Right hindlimb (tissue), 1 donor: ENCODE measurements at regions not wholly inside any gene's neighbourhood (a gene's known extent, or its start where the extent isn't known, plus 50 kb on each side); places are given as distances from the start of the nearest gene placed in this dataset.
"Not testable (repeated sequence)": the region's sequence is repeated elsewhere in the genome, so short reads cannot be mapped to it uniquely, and the experiment has no call there.

Source experiments
- DNase-seq: peaks from one replicate; pipeline ENCODE4 v3.0.0-alpha.2; 2018

DNA sequence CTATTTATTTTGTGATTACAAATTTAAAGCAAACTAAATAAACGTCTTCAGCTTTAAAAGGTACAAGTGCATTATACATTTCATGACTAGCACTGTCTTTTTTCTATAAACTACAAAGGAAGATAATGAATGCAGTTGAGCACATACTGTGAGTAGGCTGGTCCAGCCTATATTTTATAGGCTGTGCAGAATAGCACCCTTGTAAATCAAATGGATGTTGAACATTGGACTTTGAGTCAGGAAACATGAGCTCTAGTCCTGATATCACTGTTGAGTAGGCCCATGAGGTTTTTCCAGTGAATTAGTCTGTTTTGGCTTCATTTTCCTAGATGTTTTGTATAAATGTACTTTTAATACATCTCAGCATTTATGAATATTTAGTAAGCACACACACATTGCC, 447.3 kb upstream of the KCNMB2 start:
- DNase-seq: no peak

- no peak for DNase-seq
Observed at GRCh38 chr3:178090899-178091298, 445.3 kb upstream of the KCNMB2 start.

GRCh38 chr3:178095522-178095921, 440.7 kb upstream of the KCNMB2 start:
- no peak for DNase-seq

DNA sequence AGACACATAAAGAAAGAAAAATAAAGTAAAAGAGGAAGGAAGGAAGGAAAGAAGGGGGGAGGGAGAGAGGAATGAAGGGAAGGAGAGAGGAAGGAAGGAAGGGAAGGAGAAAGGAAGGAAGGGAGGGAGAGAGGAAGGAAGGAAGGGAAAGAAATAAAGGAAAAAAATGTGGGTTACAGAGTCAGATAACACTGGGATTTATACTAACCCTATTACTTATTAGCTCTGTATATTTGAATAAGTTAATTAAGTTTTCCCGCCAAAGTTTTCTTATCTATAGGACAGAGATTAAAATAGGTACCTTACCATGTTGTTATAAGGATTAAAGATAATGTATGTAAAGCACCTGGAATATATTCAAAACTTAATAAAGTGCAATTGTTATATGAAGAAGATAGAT, 439.3 kb upstream of the KCNMB2 start:
- DNase-seq: no peak

- DNase-seq: no peak
Observed at GRCh38 chr3:178097576-178097975, 438.7 kb upstream of the KCNMB2 start.

GRCh38 chr3:178099274-178099673, 437.0 kb upstream of the KCNMB2 start:
- no peak for DNase-seq

GRCh38 chr3:178099862-178100261, 436.4 kb upstream of the KCNMB2 start:
- DNase-seq: no peak

- DNase-seq: no peak
Observed at GRCh38 chr3:178100908-178101307, 435.3 kb upstream of the KCNMB2 start.

DNA sequence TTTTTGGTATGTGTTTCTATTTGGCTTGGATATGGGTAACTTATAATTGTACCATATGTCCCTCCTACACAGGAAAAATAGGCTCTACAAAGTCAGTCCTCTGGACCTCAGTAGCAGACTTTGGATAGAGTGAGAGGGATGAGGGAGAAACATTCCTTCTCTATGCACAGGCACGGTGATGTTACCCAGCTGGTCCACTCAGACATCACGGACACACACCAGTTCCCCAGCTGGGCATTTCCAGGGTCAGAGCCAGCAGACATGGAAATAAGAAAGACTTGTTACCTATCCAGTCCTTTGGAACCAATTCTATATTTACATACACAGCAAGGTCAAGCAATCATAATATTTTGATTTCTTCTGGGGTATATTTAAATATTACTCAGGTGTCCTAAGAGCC, 433.1 kb upstream of the KCNMB2 start:
- DNase-seq: no peak

DNA sequence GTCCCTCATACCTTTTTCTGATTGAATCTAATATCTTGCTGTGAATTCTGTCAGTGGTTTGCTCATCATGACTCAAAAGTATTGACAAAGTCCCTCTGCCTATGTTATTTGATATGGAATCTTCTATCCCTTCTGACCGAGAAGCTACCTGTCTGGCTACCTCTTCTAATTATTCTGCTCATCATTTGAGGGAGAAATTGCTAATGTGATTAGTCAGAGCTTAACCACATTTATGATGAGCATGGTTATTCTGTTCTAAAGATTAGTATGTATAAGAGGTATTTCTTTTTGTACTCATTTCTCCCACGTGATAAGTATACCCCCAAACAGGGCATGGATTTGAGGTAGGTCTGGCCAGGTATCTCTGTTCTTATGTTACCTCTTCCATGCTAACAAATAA, 428.4 kb upstream of the KCNMB2 start:
- DNase-seq: no peak

GRCh38 chr3:178109691-178110090, 426.5 kb upstream of the KCNMB2 start:
- DNase-seq: no peak

GRCh38 chr3:178112134-178112533, 424.1 kb upstream of the KCNMB2 start:
- no peak for DNase-seq

- not testable (repeated sequence) for DNase-seq
Observed at GRCh38 chr3:178112552-178112951, 423.7 kb upstream of the KCNMB2 start.

- no peak for DNase-seq
Observed at GRCh38 chr3:178117641-178118040, 418.6 kb upstream of the KCNMB2 start.

DNA sequence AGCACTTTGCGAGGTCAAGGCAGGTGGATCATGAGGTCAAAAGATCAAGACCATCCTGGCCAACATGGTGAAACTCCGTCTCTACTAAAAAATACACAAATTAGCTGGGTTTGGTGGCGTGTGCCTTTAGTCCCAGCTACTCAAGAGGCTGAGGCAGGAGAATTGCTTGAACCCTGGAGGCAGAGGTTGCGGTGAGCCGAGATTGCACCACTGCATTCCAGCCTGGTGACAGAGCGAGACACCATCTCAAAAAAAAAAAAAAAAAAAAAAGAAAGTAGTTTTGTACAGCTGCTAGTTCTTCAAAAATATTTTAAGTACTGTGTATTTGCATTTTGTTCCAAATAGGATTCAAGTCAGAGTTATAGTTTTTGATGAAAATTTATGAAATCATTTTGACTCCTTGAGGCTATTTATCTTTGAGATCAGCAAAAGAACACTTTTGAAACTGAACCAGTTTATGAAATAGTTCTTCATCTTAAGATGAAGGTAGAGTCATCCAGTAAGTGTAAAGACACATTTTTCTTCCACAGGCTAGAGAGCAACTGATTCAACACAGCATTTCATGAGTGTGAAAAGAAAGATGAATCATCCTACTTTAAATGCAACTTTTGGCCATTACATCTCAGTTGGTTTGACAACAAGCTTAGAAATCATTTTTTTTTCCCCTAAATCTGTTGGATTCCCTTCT, 416.5 kb upstream of the KCNMB2 start:
- DNase-seq: not testable (repeated sequence)

GRCh38 chr3:178120367-178120766, 415.9 kb upstream of the KCNMB2 start:
- no peak for DNase-seq

DNA sequence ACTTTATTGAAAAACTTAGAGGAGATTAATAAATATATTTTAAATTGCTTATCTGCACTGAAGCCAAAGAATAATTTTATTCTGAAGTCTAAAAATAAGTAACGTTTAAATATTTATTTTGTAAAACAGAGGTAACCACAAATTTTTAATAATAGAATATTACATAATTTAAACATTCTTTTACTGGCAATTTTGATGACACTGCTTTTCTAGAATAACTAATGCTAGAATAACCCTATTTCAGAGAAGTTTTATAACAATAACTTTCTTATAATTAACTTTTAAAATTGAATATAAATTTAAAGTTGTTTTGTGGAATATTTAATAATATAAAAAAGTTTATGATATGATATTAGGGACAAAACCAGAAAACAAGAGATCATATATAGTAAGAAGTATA, 409.6 kb upstream of the KCNMB2 start:
- no peak for DNase-seq

DNA sequence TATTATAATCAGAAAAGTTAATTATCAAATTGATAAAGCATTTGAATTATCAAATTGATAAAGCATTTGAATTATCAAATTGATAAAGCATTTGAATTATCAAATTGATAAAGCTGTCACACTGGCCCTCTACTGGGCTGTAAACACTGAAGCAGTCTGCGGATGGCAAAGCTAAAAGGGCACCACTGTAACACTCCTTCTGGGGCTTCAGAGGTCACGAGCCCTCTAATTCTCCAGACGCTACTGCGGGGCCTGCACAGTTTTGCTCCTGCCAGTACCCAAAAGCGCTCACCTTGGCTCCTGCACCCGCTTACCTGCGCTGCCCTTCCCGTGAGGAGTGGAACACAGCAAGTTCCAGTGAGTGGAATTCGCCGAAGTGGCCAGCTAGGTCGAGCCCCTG, 409.0 kb upstream of the KCNMB2 start:
- DNase-seq: no peak

GRCh38 chr3:178129109-178129508, 407.1 kb upstream of the KCNMB2 start:
- DNase-seq: no peak

GRCh38 chr3:178131801-178132200, 404.4 kb upstream of the KCNMB2 start:
- DNase-seq: no peak

DNA sequence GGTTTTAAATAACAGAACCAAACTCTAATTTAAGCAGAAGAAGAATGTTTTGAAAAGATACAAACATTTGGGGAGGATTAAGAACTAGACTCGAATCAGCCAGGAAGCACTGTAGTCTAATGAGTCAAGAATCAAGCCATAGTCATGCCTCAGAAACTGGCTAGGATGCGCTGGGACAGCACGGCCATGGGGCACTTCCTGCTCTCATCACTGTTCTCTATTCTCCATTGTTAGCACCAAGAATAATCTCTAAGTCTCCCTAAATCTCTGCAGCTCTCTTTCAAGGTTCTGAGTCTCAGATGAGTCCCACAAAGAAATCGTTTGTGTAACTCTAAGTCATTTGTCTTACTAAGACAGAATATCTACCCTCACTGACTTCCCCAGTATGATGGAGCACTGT, 399.0 kb upstream of the KCNMB2 start:
- DNase-seq: no peak

DNA sequence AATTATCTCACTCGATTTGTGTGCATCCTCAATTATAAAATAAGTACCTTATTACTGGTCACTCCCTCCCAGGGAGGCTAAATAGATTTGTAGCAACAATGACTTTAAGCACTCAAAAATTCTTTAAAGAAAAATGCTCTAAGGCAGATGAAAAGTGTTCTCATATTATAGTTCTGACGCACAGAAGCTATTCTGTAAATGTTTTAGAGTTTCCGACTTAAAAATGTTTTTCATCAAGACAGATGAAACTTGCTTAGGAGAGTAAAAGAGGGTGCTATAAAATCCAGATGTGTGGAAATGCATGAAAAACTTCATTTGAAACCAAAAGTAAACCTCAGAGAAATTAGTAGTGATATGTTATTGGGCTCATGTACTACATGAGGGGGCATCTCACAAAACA, 398.4 kb upstream of the KCNMB2 start:
- no peak for DNase-seq

DNA sequence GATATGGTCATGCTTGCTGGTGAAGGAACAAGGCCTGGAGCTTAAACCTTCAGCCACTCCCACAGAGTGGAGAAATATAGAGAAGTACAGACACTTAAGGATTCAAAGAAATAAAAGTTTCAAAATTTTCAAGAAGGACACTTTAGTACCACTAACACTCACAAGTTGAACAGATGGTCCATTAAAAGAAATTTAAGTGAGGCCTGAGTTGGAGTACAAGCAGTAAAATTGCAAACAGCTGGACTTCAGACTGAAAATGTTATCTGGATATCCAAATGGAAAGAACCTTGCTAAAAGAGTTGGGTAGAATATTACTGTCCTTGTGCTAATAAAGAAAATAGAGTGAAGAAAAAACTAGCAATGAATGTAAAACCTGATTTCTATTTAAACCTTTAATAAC, 397.1 kb upstream of the KCNMB2 start:
- DNase-seq: no peak

GRCh38 chr3:178140531-178141304, 395.5 kb upstream of the KCNMB2 start:
- DNase-seq: no peak

- not testable (repeated sequence) for DNase-seq
Observed at GRCh38 chr3:178141305-178141684, 394.9 kb upstream of the KCNMB2 start.
